Heart left ventricle (tissue), 13 donors: ENCODE measurements at regions not wholly inside any gene's neighbourhood (a gene's known extent, or its start where the extent isn't known, plus 50 kb on each side); places are given as distances from the start of the nearest gene placed in this dataset.

Experiments used
- CTCF ChIP-seq, 12 donors: fragments of 200-600 bp; sonication (generic) in 4 of 12; IDR thresholded peaks; one replicate each; pipeline versions ENCODE4 v1.5.0 to v1.8.0; 2018 to 2022; ENCODE audit warnings: antibody characterized with exemption in 12 of 12, mild to moderate bottlenecking in 5 of 12
- POLR2A ChIP-seq, 2 donors: fragments of 450-650 bp; IDR thresholded peaks; one replicate each; pipeline ENCODE4 v1.6.1; 2017; ENCODE audit warnings: antibody characterized with exemption in 2 of 2, mild to moderate bottlenecking in 2 of 2, moderate library complexity in 2 of 2
- donor health status: ischemic (EF 13 %, LVEDD 7.1; RV severe dilation, severe dysfunction).
- donor health status: DM: no; HTN: yes; CAD: no.
- donor health status: DM: no; HTN: no; CAD: no.
- donor health status: ischemic (EF 25% LVEDD 6.9; RV normal size, moderate dysfunction).
- donor health status: ischemic (EF 25% LVEDD 5.7; RV mildly dilated, moderate dysfunction).
- donor health status: ischemic (EF 35%, LVEDD 5.7; RV mildly dilated, moderate dysfunction).
- donor health status: nonischemic (EF 11% LVEDD 7.7; RV severe dilation, severe dysfunction).
- donor health status: DM: yes; HTN: yes; CAD: no.
- donor health status: PGD.
- donor health status: ischemic (EF 29% LVEDD 5.4; RV normal size, mild dysfunction).
- donor health status: nonischemic (EF 23%, LVEDD 6.1; RV moderate dilation, normal function).

GRCh38 chr20:7214081-7214740, 446.7 kb downstream of the BMP2 start:
- TF ChIP-seq CTCF (IDR thresholded peaks at IDR 0.05) (no peak), POLR2A (IDR thresholded peaks at IDR 0.05) (no peak)
